HepG2 (cell line): ENCODE measurements at regions not wholly inside any gene's neighbourhood (a gene's known extent, or its start where the extent isn't known, plus 50 kb on each side); places are given as distances from the start of the nearest gene placed in this dataset.

Experiments
- ATAC-seq: fragments of 200-7000 bp; cut with Tn5 transposase; 3 replicates; pipeline ENCODE4 v1.9.1; 2020; ENCODE audit warnings: mild to moderate bottlenecking, moderate library complexity
- BruUV-seq: library from RNA; stranded (reverse); fragments of 400-500 nt; replicated peaks from 2 replicates; lab custom pipeline; 2021; lab: Mats Ljungman, UMichigan
- CTCF ChIA-PET: fragments of 300-600 bp; formaldehyde crosslinking; extraction: SDS; loops from one replicate; lab custom pipeline; 2021; ENCODE audit warnings: low total read pairs, inconsistent platforms, low intra/inter-chr PET ratio; lab: Yijun Ruan, JAX
- POLR2A ChIA-PET: fragments of 350-600 bp; sonication (Branson Sonifier 250); formaldehyde crosslinking; loops from one replicate; lab custom pipeline; 2020; ENCODE audit warnings: antibody characterized with exemption, inconsistent platforms; lab: Yijun Ruan, JAX
- DNase-seq: peaks from one replicate; pipeline ENCODE4 v3.0.0-alpha.2; 2015; ENCODE audit warnings: low spot score
- FAIRE-seq: peaks from 3 replicates; lab custom pipeline; 2011; peaks lifted over from hg19 to GRCh38; lab: Jason Lieb, UNC
- H2AFZ ChIP-seq: one replicate; pipeline ENCODE4 v1.6.1; 2011; ENCODE audit warnings: low read length, inconsistent platforms
- H3K27ac ChIP-seq: fragments of 300-600 bp; 3 replicates; pipeline ENCODE4 v1.8.0; 2011; ENCODE audit warnings: mixed run types, mild to moderate bottlenecking, mixed read lengths, low read length, inconsistent platforms; ENCODE audit not compliant: insufficient read depth; ENCODE audit errors: extremely low read length
- H3K27me3 ChIP-seq, 2 experiments: fragments of 200-600 bp in 1 of 2; 2 replicates in 1 of 2; 3 replicates in 1 of 2; pipeline versions ENCODE4 v1.6.0 to v1.8.0; 2011; ENCODE audit warnings: low read length in 2 of 2, mild to moderate bottlenecking in 2 of 2, moderate library complexity in 2 of 2, inconsistent platforms in 1 of 2; ENCODE audit not compliant: insufficient read depth in 2 of 2, control insufficient read depth in 1 of 2
- H3K36me3 ChIP-seq, 2 experiments: fragments of 200-600 bp in 1 of 2; replicated peaks in 1 of 2; 2 replicates in 1 of 2; 3 replicates in 1 of 2; pipeline versions ENCODE4 v1.5.1 to v1.8.0; 2011; ENCODE audit warnings: low read length in 2 of 2, inconsistent platforms in 1 of 2; ENCODE audit not compliant: insufficient read depth in 2 of 2, control insufficient read depth in 1 of 2
- H3K4me1 ChIP-seq: 2 replicates; pipeline ENCODE4 v1.5.1; 2012; ENCODE audit warnings: low read length, inconsistent platforms; ENCODE audit not compliant: insufficient read depth
- H3K4me2 ChIP-seq: 2 replicates; pipeline ENCODE4 v1.6.0; 2011; ENCODE audit warnings: low read depth, low read length, inconsistent platforms
- H3K4me3 ChIP-seq, 3 experiments: fragments of 200-600 bp in 1 of 3; sonication (generic), shearing (Covaris generic) in 1 of 3; replicated peaks in 1 of 3; 2 replicates each; pipeline ENCODE4 v1.5.1; 2011 to 2016; ENCODE audit warnings: low read length in 3 of 3, inconsistent platforms in 2 of 3, low read depth in 2 of 3, mild to moderate bottlenecking in 2 of 3, control low read depth in 1 of 3, mixed read lengths in 1 of 3; ENCODE audit not compliant: insufficient read depth in 1 of 3
- H3K79me2 ChIP-seq: one replicate; pipeline ENCODE4 v1.6.1; 2011; ENCODE audit warnings: low read length, inconsistent platforms; ENCODE audit not compliant: insufficient read depth
- H3K9ac ChIP-seq: 2 replicates; pipeline ENCODE4 v1.6.0; 2011; ENCODE audit warnings: mild to moderate bottlenecking, low read depth, low read length, inconsistent platforms; ENCODE audit not compliant: insufficient read depth
- H3K9me3 ChIP-seq: 2 replicates; pipeline ENCODE4 v1.5.1; 2012; ENCODE audit warnings: mild to moderate bottlenecking, low read length
- H4K20me1 ChIP-seq: 2 replicates; pipeline ENCODE4 v1.6.0; 2011; ENCODE audit warnings: inconsistent platforms, mild to moderate bottlenecking, low read length, moderate library complexity; ENCODE audit not compliant: insufficient read depth
- AHDC1 ChIP-seq: sonication (generic); formaldehyde crosslinking; IDR thresholded peaks from 2 replicates; pipeline ENCODE4 v1.5.1; 2020; ENCODE audit warnings: mild to moderate bottlenecking, missing genetic modification reagents, borderline replicate concordance
- CHD4 ChIP-seq: fragments of 200-600 bp; sonication (generic); IDR thresholded peaks from 2 replicates; pipeline ENCODE4 v1.7.0; 2017; ENCODE audit warnings: mild to moderate bottlenecking, low read length, borderline replicate concordance
- ESRRA ChIP-seq: sonication (generic); formaldehyde crosslinking; IDR thresholded peaks from 2 replicates; pipeline ENCODE4 v1.5.1; 2020; ENCODE audit warnings: mild to moderate bottlenecking, low read depth, missing genetic modification reagents
- KDM6A ChIP-seq: IDR thresholded peaks from 2 replicates; pipeline ENCODE4 v1.6.1; 2016; ENCODE audit warnings: low read depth
- MAFG ChIP-seq: sonication (generic); formaldehyde crosslinking; IDR thresholded peaks from 2 replicates; pipeline ENCODE4 v1.5.1; 2020; ENCODE audit warnings: mild to moderate bottlenecking, missing genetic modification reagents
- NFE2L1 ChIP-seq: sonication (generic); formaldehyde crosslinking; IDR thresholded peaks from 2 replicates; pipeline ENCODE4 v1.4.0; 2020; ENCODE audit warnings: missing genetic modification reagents, mild to moderate bottlenecking, borderline replicate concordance
- RCOR2 ChIP-seq: IDR thresholded peaks from 2 replicates; pipeline ENCODE4 v1.6.1; 2016; ENCODE audit warnings: missing biosample characterization, missing genetic modification reagents
- SIN3A ChIP-seq: IDR thresholded peaks from 2 replicates; pipeline ENCODE4 v1.6.1; 2011; ENCODE audit warnings: low read depth, mild to moderate bottlenecking, control low read depth, low read length, borderline replicate concordance
- ZNF160 ChIP-seq: sonication (generic); formaldehyde crosslinking; IDR thresholded peaks from 2 replicates; pipeline ENCODE4 v1.8.0; 2022; ENCODE audit warnings: mild to moderate bottlenecking, inconsistent platforms, missing genetic modification reagents
- ZNF274 ChIP-seq: sonication (generic); formaldehyde crosslinking; IDR thresholded peaks from 2 replicates; pipeline ENCODE4 v1.5.1; 2020; ENCODE audit warnings: mild to moderate bottlenecking, missing genetic modification reagents
- ZNF513 ChIP-seq: sonication (generic); formaldehyde crosslinking; conservative IDR thresholded peaks from 2 replicates; pipeline ENCODE4 v1.5.0; 2020; ENCODE audit warnings: missing genetic modification reagents
- ZNF737 ChIP-seq: sonication (generic); formaldehyde crosslinking; IDR thresholded peaks from 2 replicates; pipeline ENCODE4 v1.5.0; 2020; ENCODE audit warnings: missing genetic modification reagents, mild to moderate bottlenecking, borderline replicate concordance
- WGBS: methylation state at CpG from one replicate; pipeline ENCODE4 v1.1.6; 2017; ENCODE audit warnings: low lambda C conversion rate; 5-methylcytosine and 5-hydroxymethylcytosine counted together
- in situ Hi-C: cut with HindIII; loops from 2 replicates; pipeline ENCODE4 v1.10.0; 2017; ENCODE audit warnings: low pct_unique_long_range_greater_than_20kb; ENCODE audit not compliant: extremely low pct_ligation_motif_present
- intact Hi-C: fragments of 100-400 bp; cut with micrococcal nuclease; formaldehyde crosslinking; loops from one replicate; pipeline ENCODE4 v1.10.0; 2022; ENCODE audit not compliant: unreplicated experiment

GRCh38 chr1:173315296-173315695 is 108.2 kb upstream of the TNFSF4 start:
- no peaks in the 10 kb centered on the region for H3K27me3 ChIP-seq
- no peaks in the 10 kb centered on the region for H4K20me1 ChIP-seq
- H3K27ac ChIP-seq = no peak overlapping the region
- ATAC-seq (no peak), DNase-seq (no peak), FAIRE-seq (no peak)
- intact Hi-C loops = no loop called here
- CTCF ChIA-PET = no interaction called here
- WGBS = 42% methylated on average over 3 of the region's 3 CpGs
- TF ChIP-seq CHD4 (no peak), ESRRA (CRISPR knock-in tag) (no peak), MAFG (CRISPR knock-in tag) (no peak)
- H2AFZ ChIP-seq = no peak overlapping the region
- no peak overlapping the region for H3K4me3 ChIP-seq
- H3K4me1 ChIP-seq = no peaks in the 10 kb centered on the region
- BruUV-seq = no TSS peak
- no peaks in the 10 kb centered on the region for H3K9me3 ChIP-seq
- H3K79me2 ChIP-seq = no peaks in the 10 kb centered on the region
- H3K9ac ChIP-seq = no peak overlapping the region
- H3K4me2 ChIP-seq = no peak overlapping the region
- in situ Hi-C loops = no loop called here
- POLR2A ChIA-PET = no interaction called here
- no peaks in the 10 kb centered on the region for H3K36me3 ChIP-seq

GRCh38 chr1:173318788-173319187 is 111.7 kb upstream of the TNFSF4 start:
- POLR2A ChIA-PET = no interaction called here
- no peaks in the 10 kb centered on the region for H3K9me3 ChIP-seq
- H2AFZ ChIP-seq = no peak overlapping the region
- TF ChIP-seq ZNF513 = no peak
- no peak for TF ChIP-seq CHD4
- no peak for TF ChIP-seq KDM6A
- no peak for TF ChIP-seq NFE2L1 (CRISPR knock-in tag)
- TF ChIP-seq ZNF160 = no peak
- no peak for TF ChIP-seq SIN3A
- no peak for TF ChIP-seq ZNF274 (CRISPR knock-in tag)
- no peak for TF ChIP-seq RCOR2 (CRISPR knock-in tag)
- TF ChIP-seq AHDC1 = no peak
- TF ChIP-seq ZNF737 (CRISPR knock-in tag) = no peak

More at GRCh38 chr1:173318788-173319187, 111.7 kb upstream of the TNFSF4 start:
- DNase-seq (no peak), ATAC-seq (no peak), FAIRE-seq (no peak)
- BruUV-seq = no TSS peak
- Histone ChIP-seq H3K4me2 (no peak overlapping the region), H3K36me3 (no peaks in the 10 kb centered on the region), H3K4me3 (no peak overlapping the region), H3K4me1 (no peaks in the 10 kb centered on the region), H3K27ac (no peak overlapping the region), H3K27me3 (no peaks in the 10 kb centered on the region), H3K79me2 (no peaks in the 10 kb centered on the region), H3K9ac (no peak overlapping the region), H4K20me1 (no peaks in the 10 kb centered on the region)
- in situ Hi-C loops (no loop called here), intact Hi-C loops (no loop called here)
- CTCF ChIA-PET = no interaction called here
- WGBS = 63% methylated on average over 2 of the region's 2 CpGs
